HepG2 (cell line): ENCODE measurements at regions not wholly inside any gene's neighbourhood (a gene's known extent, or its start where the extent isn't known, plus 50 kb on each side); places are given as distances from the start of the nearest gene placed in this dataset.

Experiments used
- ATAC-seq: fragments of 200-7000 bp; cut with Tn5 transposase; 3 replicates; pipeline ENCODE4 v1.9.1; 2020; ENCODE audit warnings: mild to moderate bottlenecking, moderate library complexity
- BruUV-seq: library from RNA; stranded (reverse); fragments of 400-500 nt; replicated peaks from 2 replicates; lab custom pipeline; 2021; lab: Mats Ljungman, UMichigan
- CTCF ChIA-PET: fragments of 300-600 bp; formaldehyde crosslinking; extraction: SDS; loops from one replicate; lab custom pipeline; 2021; ENCODE audit warnings: low total read pairs, inconsistent platforms, low intra/inter-chr PET ratio; lab: Yijun Ruan, JAX
- POLR2A ChIA-PET: fragments of 350-600 bp; sonication (Branson Sonifier 250); formaldehyde crosslinking; loops from one replicate; lab custom pipeline; 2020; ENCODE audit warnings: antibody characterized with exemption, inconsistent platforms; lab: Yijun Ruan, JAX
- DNase-seq: peaks from one replicate; pipeline ENCODE4 v3.0.0-alpha.2; 2015; ENCODE audit warnings: low spot score
- FAIRE-seq: peaks from 3 replicates; lab custom pipeline; 2011; peaks lifted over from hg19 to GRCh38; lab: Jason Lieb, UNC
- H2AFZ ChIP-seq: one replicate; pipeline ENCODE4 v1.6.1; 2011; ENCODE audit warnings: low read length, inconsistent platforms
- H3K27ac ChIP-seq: fragments of 300-600 bp; 3 replicates; pipeline ENCODE4 v1.8.0; 2011; ENCODE audit warnings: mixed run types, mild to moderate bottlenecking, mixed read lengths, low read length, inconsistent platforms; ENCODE audit not compliant: insufficient read depth; ENCODE audit errors: extremely low read length
- H3K27me3 ChIP-seq, 2 experiments: fragments of 200-600 bp in 1 of 2; 2 replicates in 1 of 2; 3 replicates in 1 of 2; pipeline versions ENCODE4 v1.6.0 to v1.8.0; 2011; ENCODE audit warnings: low read length in 2 of 2, mild to moderate bottlenecking in 2 of 2, moderate library complexity in 2 of 2, inconsistent platforms in 1 of 2; ENCODE audit not compliant: insufficient read depth in 2 of 2, control insufficient read depth in 1 of 2
- H3K36me3 ChIP-seq, 2 experiments: fragments of 200-600 bp in 1 of 2; replicated peaks in 1 of 2; 2 replicates in 1 of 2; 3 replicates in 1 of 2; pipeline versions ENCODE4 v1.5.1 to v1.8.0; 2011; ENCODE audit warnings: low read length in 2 of 2, inconsistent platforms in 1 of 2; ENCODE audit not compliant: insufficient read depth in 2 of 2, control insufficient read depth in 1 of 2
- H3K4me1 ChIP-seq: 2 replicates; pipeline ENCODE4 v1.5.1; 2012; ENCODE audit warnings: low read length, inconsistent platforms; ENCODE audit not compliant: insufficient read depth
- H3K4me2 ChIP-seq: 2 replicates; pipeline ENCODE4 v1.6.0; 2011; ENCODE audit warnings: low read depth, low read length, inconsistent platforms
- H3K4me3 ChIP-seq, 3 experiments: fragments of 200-600 bp in 1 of 3; sonication (generic), shearing (Covaris generic) in 1 of 3; replicated peaks in 1 of 3; 2 replicates each; pipeline ENCODE4 v1.5.1; 2011 to 2016; ENCODE audit warnings: low read length in 3 of 3, inconsistent platforms in 2 of 3, low read depth in 2 of 3, mild to moderate bottlenecking in 2 of 3, control low read depth in 1 of 3, mixed read lengths in 1 of 3; ENCODE audit not compliant: insufficient read depth in 1 of 3
- H3K79me2 ChIP-seq: one replicate; pipeline ENCODE4 v1.6.1; 2011; ENCODE audit warnings: low read length, inconsistent platforms; ENCODE audit not compliant: insufficient read depth
- H3K9ac ChIP-seq: 2 replicates; pipeline ENCODE4 v1.6.0; 2011; ENCODE audit warnings: mild to moderate bottlenecking, low read depth, low read length, inconsistent platforms; ENCODE audit not compliant: insufficient read depth
- H3K9me3 ChIP-seq: 2 replicates; pipeline ENCODE4 v1.5.1; 2012; ENCODE audit warnings: mild to moderate bottlenecking, low read length
- H4K20me1 ChIP-seq: 2 replicates; pipeline ENCODE4 v1.6.0; 2011; ENCODE audit warnings: inconsistent platforms, mild to moderate bottlenecking, low read length, moderate library complexity; ENCODE audit not compliant: insufficient read depth
- ATAD3A ChIP-seq: sonication (generic); formaldehyde crosslinking; IDR thresholded peaks from 2 replicates; pipeline ENCODE4 v1.4.0; 2020; ENCODE audit warnings: missing genetic modification reagents
- DMTF1 ChIP-seq: sonication (generic); formaldehyde crosslinking; IDR thresholded peaks from 2 replicates; pipeline ENCODE4 v1.4.0; 2020; ENCODE audit warnings: mild to moderate bottlenecking, missing genetic modification reagents
- DRAP1 ChIP-seq: IDR thresholded peaks from 2 replicates; pipeline ENCODE4 v1.6.1; 2016; ENCODE audit warnings: missing genetic modification reagents, missing compliant biosample characterization
- FOXO1 ChIP-seq: sonication (generic); formaldehyde crosslinking; IDR thresholded peaks from 2 replicates; pipeline ENCODE4 v1.4.0; 2020; ENCODE audit warnings: missing genetic modification reagents
- FOXP1 ChIP-seq, 2 experiments: fragments of 450-650 bp in 1 of 2; IDR thresholded peaks; 2 replicates each; pipeline ENCODE4 v1.6.1; 2017 to 2018; ENCODE audit warnings: antibody characterized with exemption in 1 of 2
- IRX3 ChIP-seq: sonication (generic); formaldehyde crosslinking; IDR thresholded peaks from 2 replicates; pipeline ENCODE4 v1.8.1; 2023; ENCODE audit warnings: mild to moderate bottlenecking, low read depth, missing genetic modification reagents, borderline replicate concordance
- MTF2 ChIP-seq: sonication (generic); formaldehyde crosslinking; IDR thresholded peaks from 2 replicates; pipeline ENCODE4 v1.5.0; 2020; ENCODE audit warnings: missing genetic modification reagents, borderline replicate concordance
- RARA ChIP-seq: IDR thresholded peaks from 2 replicates; pipeline ENCODE4 v1.6.1; 2016; ENCODE audit warnings: missing genetic modification reagents, missing compliant biosample characterization
- SALL2 ChIP-seq: sonication (generic); formaldehyde crosslinking; IDR thresholded peaks from 2 replicates; pipeline ENCODE4 v1.8.1; 2023; ENCODE audit warnings: mild to moderate bottlenecking, missing genetic modification reagents, inconsistent platforms
- SSRP1 ChIP-seq: IDR thresholded peaks from 2 replicates; pipeline ENCODE4 v1.6.1; 2016; ENCODE audit warnings: control low read depth
- WIZ ChIP-seq: sonication (generic); formaldehyde crosslinking; IDR thresholded peaks from 2 replicates; pipeline ENCODE4 v1.5.1; 2020; ENCODE audit warnings: mild to moderate bottlenecking, missing genetic modification reagents
- ZNF17 ChIP-seq: sonication (generic); formaldehyde crosslinking; IDR thresholded peaks from 2 replicates; pipeline ENCODE4 v1.5.0; 2020; ENCODE audit warnings: mild to moderate bottlenecking, missing genetic modification reagents
- ZNF430 ChIP-seq: sonication (generic); formaldehyde crosslinking; IDR thresholded peaks from 2 replicates; pipeline ENCODE4 v1.9.0; 2021; ENCODE audit warnings: mild to moderate bottlenecking, missing genetic modification reagents
- ZNF580 ChIP-seq: IDR thresholded peaks from 2 replicates; pipeline ENCODE4 v1.6.1; 2016; ENCODE audit warnings: low read depth, borderline replicate concordance
- ZNF670 ChIP-seq: sonication (generic); formaldehyde crosslinking; IDR thresholded peaks from 2 replicates; pipeline ENCODE4 v1.8.0; 2022; ENCODE audit warnings: mild to moderate bottlenecking, missing genetic modification reagents, borderline replicate concordance
- ZNF720 ChIP-seq: sonication (generic); formaldehyde crosslinking; IDR thresholded peaks from 2 replicates; pipeline ENCODE4 v1.4.0; 2020; ENCODE audit warnings: missing genetic modification reagents
- ZNF749 ChIP-seq: sonication (generic); formaldehyde crosslinking; IDR thresholded peaks from 2 replicates; pipeline ENCODE4 v1.8.0; 2022; ENCODE audit warnings: mild to moderate bottlenecking, missing genetic modification reagents, moderate library complexity, borderline replicate concordance
- ZNF777 ChIP-seq: sonication (generic); formaldehyde crosslinking; IDR thresholded peaks from 2 replicates; pipeline ENCODE4 v1.4.0; 2020; ENCODE audit warnings: missing genetic modification reagents
- ZNF816 ChIP-seq: sonication (generic); formaldehyde crosslinking; IDR thresholded peaks from 2 replicates; pipeline ENCODE4 v1.8.0; 2022; ENCODE audit warnings: missing genetic modification reagents, mild to moderate bottlenecking, borderline replicate concordance
- ZSCAN12 ChIP-seq: sonication (generic); formaldehyde crosslinking; IDR thresholded peaks from 2 replicates; pipeline ENCODE4 v1.9.0; 2021; ENCODE audit warnings: mild to moderate bottlenecking, missing genetic modification reagents
- WGBS: methylation state at CpG from one replicate; pipeline ENCODE4 v1.1.6; 2017; ENCODE audit warnings: low lambda C conversion rate; 5-methylcytosine and 5-hydroxymethylcytosine counted together
- in situ Hi-C: cut with HindIII; loops from 2 replicates; pipeline ENCODE4 v1.10.0; 2017; ENCODE audit warnings: low pct_unique_long_range_greater_than_20kb; ENCODE audit not compliant: extremely low pct_ligation_motif_present
- intact Hi-C: fragments of 100-400 bp; cut with micrococcal nuclease; formaldehyde crosslinking; loops from one replicate; pipeline ENCODE4 v1.10.0; 2022; ENCODE audit not compliant: unreplicated experiment

- intact Hi-C loops (no loop called here), in situ Hi-C loops (no loop called here)
- no peak overlapping the region for H3K4me3 ChIP-seq
- no peak overlapping the region for H3K9ac ChIP-seq
- H3K9me3 ChIP-seq: peaks cover 65% of the 10 kb centered on the region
- WGBS: 6% methylated on average over 2 of the region's 2 CpGs
- POLR2A ChIA-PET: no interaction called here
- H3K27ac ChIP-seq: no peak overlapping the region
- no peaks in the 10 kb centered on the region for H3K27me3 ChIP-seq
- no peak for TF ChIP-seq FOXO1
- H3K4me2 ChIP-seq: no peak overlapping the region
- FAIRE-seq (no peak), ATAC-seq (no peak), DNase-seq (no peak)
- H4K20me1 ChIP-seq: no peaks in the 10 kb centered on the region
- H3K4me1 ChIP-seq: no peaks in the 10 kb centered on the region
- CTCF ChIA-PET: no interaction called here
- no peak overlapping the region for H2AFZ ChIP-seq
- no peaks in the 10 kb centered on the region for H3K79me2 ChIP-seq
- no TSS peak for BruUV-seq
- H3K36me3 ChIP-seq: no peaks in the 10 kb centered on the region
These were observed 750.5 kb upstream of the DDX18 start for GRCh38 chr2:117064021-117064420.

DNA sequence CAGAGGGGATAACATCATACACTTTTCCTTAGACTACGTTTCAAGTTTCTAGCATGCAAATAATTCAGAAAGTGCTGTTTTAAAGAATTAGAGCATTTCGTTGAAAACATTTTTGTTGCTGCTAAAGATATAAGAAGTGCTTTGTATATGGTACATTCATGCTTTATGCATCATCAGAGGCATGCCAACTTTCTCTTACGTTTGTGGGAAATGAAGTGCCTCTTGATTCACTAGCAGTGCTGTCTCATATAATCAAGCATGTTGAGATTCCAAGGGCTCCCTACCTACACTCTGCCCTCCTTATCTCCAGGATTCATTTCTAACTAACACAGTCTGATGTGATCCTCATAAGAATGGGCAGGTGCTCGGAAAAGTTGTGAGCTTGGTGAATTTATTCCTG lies 748.6 kb upstream of the DDX18 start:
- in situ Hi-C loops: no loop called here
- Histone ChIP-seq H3K9me3 (peaks cover 60% of the 10 kb centered on the region), H3K4me2 (no peak overlapping the region), H3K27me3 (no peaks in the 10 kb centered on the region), H3K36me3 (no peaks in the 10 kb centered on the region), H3K4me1 (no peaks in the 10 kb centered on the region), H2AFZ (no peak overlapping the region), H3K79me2 (no peaks in the 10 kb centered on the region), H4K20me1 (no peaks in the 10 kb centered on the region), H3K9ac (no peak overlapping the region), H3K4me3 (no peak overlapping the region), H3K27ac (no peak overlapping the region)
- ATAC-seq: no peak
- BruUV-seq: no TSS peak
- POLR2A ChIA-PET: no interaction called here
- intact Hi-C loops: no loop called here
- CTCF ChIA-PET: no interaction called here
- WGBS: 1% methylated on average over 4 of the region's 4 CpGs
- FAIRE-seq: no peak
- DNase-seq: no peak
- no peak for TF ChIP-seq ZNF670 (CRISPR knock-in tag)
- TF ChIP-seq FOXP1 (IDR thresholded peaks at IDR 0.05): no peak
- no peak for TF ChIP-seq FOXP1 (CRISPR knock-in tag; IDR thresholded peaks at IDR 0.05)
- no peak for TF ChIP-seq ZNF17
- no peak for TF ChIP-seq DMTF1 (CRISPR knock-in tag)
- no peak for TF ChIP-seq WIZ (CRISPR knock-in tag)
- no peak for TF ChIP-seq ATAD3A (CRISPR knock-in tag)
- no peak for TF ChIP-seq IRX3
- TF ChIP-seq ZSCAN12: no peak
- TF ChIP-seq ZNF720 (CRISPR knock-in tag): no peak
- TF ChIP-seq MTF2 (CRISPR knock-in tag): no peak
- TF ChIP-seq ZNF749 (CRISPR knock-in tag): no peak
- no peak for TF ChIP-seq ZNF580
- TF ChIP-seq ZNF777: no peak
- no peak for TF ChIP-seq SALL2
- no peak for TF ChIP-seq DRAP1 (CRISPR knock-in tag)
- no peak for TF ChIP-seq RARA (CRISPR knock-in tag)
- no peak for TF ChIP-seq ZNF816 (CRISPR knock-in tag)
- TF ChIP-seq SSRP1 (CRISPR knock-in tag): no peak
- TF ChIP-seq ZNF430 (CRISPR knock-in tag): no peak
